Smooth muscle cell (in vitro differentiated cells): ENCODE measurements at regions not wholly inside any gene's neighbourhood (a gene's known extent, or its start where the extent isn't known, plus 50 kb on each side); places are given as distances from the start of the nearest gene placed in this dataset.
A peak's percentile ranks its signal among the peaks of the same experiment; 100 is the strongest.

Experiments
- DNase-seq: peaks from one replicate; lab custom pipeline; 2025; ENCODE audit not compliant: unreplicated experiment; lab: John Stamatoyannopoulos, UW
- H2AFZ ChIP-seq: fragments of 200-600 bp; sonication (generic); 2 replicates; pipeline ENCODE4 v1.6.0; 2016; ENCODE audit warnings: antibody characterized with exemption, low read depth, mild to moderate bottlenecking
- H3F3A ChIP-seq: fragments of 200-600 bp; sonication (generic); 2 replicates; pipeline ENCODE4 v1.6.0; 2017; ENCODE audit warnings: antibody characterized with exemption, low read depth
- H3K27ac ChIP-seq: fragments of 200-600 bp; sonication (generic); 2 replicates; pipeline ENCODE4 v1.5.1; 2016; ENCODE audit warnings: low read depth, mild to moderate bottlenecking
- H3K27me3 ChIP-seq: fragments of 200-600 bp; sonication (generic); 2 replicates; pipeline ENCODE4 v1.6.1; 2016; ENCODE audit warnings: low read depth, mild to moderate bottlenecking
- H3K36me3 ChIP-seq: fragments of 200-600 bp; sonication (generic); 2 replicates; pipeline ENCODE4 v1.5.1; 2016; ENCODE audit warnings: low read depth
- H3K4me1 ChIP-seq: fragments of 200-600 bp; sonication (generic); 2 replicates; pipeline ENCODE4 v1.5.1; 2016; ENCODE audit warnings: low read depth
- H3K4me2 ChIP-seq: fragments of 200-600 bp; sonication (generic); 2 replicates; pipeline ENCODE4 v1.6.0; 2016; ENCODE audit warnings: mild to moderate bottlenecking
- H3K4me3 ChIP-seq: fragments of 200-600 bp; sonication (generic); 2 replicates; pipeline ENCODE4 v1.5.1; 2016; ENCODE audit warnings: mild to moderate bottlenecking
- H3K79me2 ChIP-seq: fragments of 200-600 bp; sonication (generic); 2 replicates; pipeline ENCODE4 v1.6.0; 2016; ENCODE audit warnings: low read depth, mild to moderate bottlenecking
- H3K9ac ChIP-seq: fragments of 200-600 bp; sonication (generic); 2 replicates; pipeline ENCODE4 v1.6.0; 2016; ENCODE audit warnings: low read depth
- H3K9me3 ChIP-seq: fragments of 200-600 bp; sonication (generic); replicated peaks from 2 replicates; pipeline ENCODE4 v1.5.1; 2016; ENCODE audit warnings: low read depth
- H4K20me1 ChIP-seq: fragments of 200-600 bp; sonication (generic); 2 replicates; pipeline ENCODE4 v1.6.0; 2016; ENCODE audit warnings: low read depth
- WGBS: methylation state at CpG from one replicate; pipeline ENCODE4 v1.1.7; 2016; ENCODE audit warnings: low lambda C conversion rate; 5-methylcytosine and 5-hydroxymethylcytosine counted together
- TF ChIP-seq, protein P1 (sequence below): fragments of 200-600 bp; sonication (generic); IDR thresholded peaks from 2 replicates; pipeline ENCODE4 v1.5.1; 2017; ENCODE audit warnings: borderline replicate concordance, mild to moderate bottlenecking, antibody characterized with exemption; ENCODE audit not compliant: insufficient read depth, poor library complexity, severe bottlenecking

DNA sequence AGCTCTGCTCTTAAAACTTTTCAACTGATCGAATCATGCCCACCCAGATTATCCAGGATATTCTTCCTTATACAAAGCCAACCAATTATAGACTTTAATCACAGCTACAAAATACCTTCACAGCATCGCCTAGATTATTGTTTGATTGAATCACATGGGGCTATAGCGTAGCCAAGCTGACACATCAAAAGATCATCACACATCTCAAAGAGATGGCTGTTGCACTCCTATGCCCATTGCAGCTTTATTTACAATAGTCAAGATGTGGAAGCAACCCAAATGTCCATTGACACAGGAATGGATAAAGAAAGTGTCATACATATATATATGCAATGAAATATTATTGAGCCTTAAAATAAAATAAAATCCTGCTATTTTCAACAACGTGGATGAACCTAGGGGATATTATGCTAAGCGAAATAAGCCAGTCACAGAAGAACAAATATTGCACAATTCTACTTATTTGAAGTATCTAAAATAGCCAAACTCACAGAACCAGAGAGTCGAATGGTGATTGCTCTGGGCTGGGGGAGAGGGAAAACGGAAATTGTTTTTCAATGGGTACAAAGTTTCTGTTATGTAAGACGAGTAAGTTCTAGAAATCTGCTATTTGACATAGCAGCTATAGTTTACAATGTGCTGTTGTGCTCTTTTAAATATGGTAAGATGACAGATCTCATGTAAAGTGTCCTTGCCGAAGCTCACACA is 60.9 kb upstream of the ERCC4 start:
- 81% methylated on average over 9 of the region's 9 CpGs for WGBS
- no peak overlapping the region for H3K4me2 ChIP-seq
- H4K20me1 ChIP-seq, result no peaks in the 10 kb centered on the region
- H3K27me3 ChIP-seq, result no peaks in the 10 kb centered on the region
- H3K4me3 ChIP-seq, result no peak overlapping the region
- no peaks in the 10 kb centered on the region for H3F3A ChIP-seq
- no peaks in the 10 kb centered on the region for H3K9me3 ChIP-seq
- H3K79me2 ChIP-seq, result no peaks in the 10 kb centered on the region
- H3K27ac ChIP-seq, result no peak overlapping the region
- TF ChIP-seq, protein P1, sequence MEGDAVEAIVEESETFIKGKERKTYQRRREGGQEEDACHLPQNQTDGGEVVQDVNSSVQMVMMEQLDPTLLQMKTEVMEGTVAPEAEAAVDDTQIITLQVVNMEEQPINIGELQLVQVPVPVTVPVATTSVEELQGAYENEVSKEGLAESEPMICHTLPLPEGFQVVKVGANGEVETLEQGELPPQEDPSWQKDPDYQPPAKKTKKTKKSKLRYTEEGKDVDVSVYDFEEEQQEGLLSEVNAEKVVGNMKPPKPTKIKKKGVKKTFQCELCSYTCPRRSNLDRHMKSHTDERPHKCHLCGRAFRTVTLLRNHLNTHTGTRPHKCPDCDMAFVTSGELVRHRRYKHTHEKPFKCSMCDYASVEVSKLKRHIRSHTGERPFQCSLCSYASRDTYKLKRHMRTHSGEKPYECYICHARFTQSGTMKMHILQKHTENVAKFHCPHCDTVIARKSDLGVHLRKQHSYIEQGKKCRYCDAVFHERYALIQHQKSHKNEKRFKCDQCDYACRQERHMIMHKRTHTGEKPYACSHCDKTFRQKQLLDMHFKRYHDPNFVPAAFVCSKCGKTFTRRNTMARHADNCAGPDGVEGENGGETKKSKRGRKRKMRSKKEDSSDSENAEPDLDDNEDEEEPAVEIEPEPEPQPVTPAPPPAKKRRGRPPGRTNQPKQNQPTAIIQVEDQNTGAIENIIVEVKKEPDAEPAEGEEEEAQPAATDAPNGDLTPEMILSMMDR, result no peak
- peaks cover 5% of the 10 kb centered on the region for H3K4me1 ChIP-seq
- H2AFZ ChIP-seq, result no peak overlapping the region
- H3K9ac ChIP-seq, result no peak overlapping the region
- DNase-seq, result no peak
- no peaks in the 10 kb centered on the region for H3K36me3 ChIP-seq

DNA sequence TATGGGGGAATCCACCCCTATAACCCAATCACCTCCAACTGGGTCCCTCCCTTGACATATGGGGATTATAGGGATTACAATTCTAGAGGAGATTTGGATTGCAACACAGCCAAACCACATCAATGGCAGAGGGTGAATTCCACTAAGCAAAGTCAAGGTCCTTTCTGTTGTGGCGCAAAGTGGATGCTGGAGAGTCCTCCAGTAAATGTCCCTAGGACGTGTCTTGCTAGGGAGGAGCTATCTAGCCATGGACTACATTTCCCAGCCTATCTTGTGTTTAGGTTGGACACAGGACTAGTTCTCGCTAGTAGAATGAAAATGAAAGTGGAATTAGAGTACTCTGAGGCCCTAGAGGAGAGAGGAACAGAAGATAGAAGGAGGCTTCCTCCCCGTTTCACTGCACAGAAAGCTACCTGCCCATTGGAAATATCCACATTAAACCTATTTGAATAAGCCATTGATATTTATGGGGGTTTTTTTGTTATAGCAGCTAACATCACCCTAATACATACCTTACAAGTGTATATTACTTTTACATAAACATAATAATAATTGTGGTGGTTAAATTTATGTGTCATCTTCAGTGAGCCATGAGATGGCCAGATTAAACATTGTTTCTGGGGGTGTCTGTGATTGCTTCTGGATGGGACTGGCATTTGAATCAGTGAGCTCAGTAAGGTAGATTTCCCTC is 56.7 kb upstream of the ERCC4 start:
- TF ChIP-seq, protein P1, result no peak
- no peak overlapping the region for H3K4me3 ChIP-seq
- H3K36me3 ChIP-seq, result no peaks in the 10 kb centered on the region
- no peak overlapping the region for H3K27ac ChIP-seq
- H3K9ac ChIP-seq, result no peak overlapping the region
- H3F3A ChIP-seq, result no peaks in the 10 kb centered on the region
- no peaks in the 10 kb centered on the region for H3K79me2 ChIP-seq
- H3K9me3 ChIP-seq, result no peaks in the 10 kb centered on the region
- H3K4me2 ChIP-seq, result no peak overlapping the region
- H4K20me1 ChIP-seq, result no peaks in the 10 kb centered on the region
- H3K27me3 ChIP-seq, result peaks cover 4% of the 10 kb centered on the region
- H2AFZ ChIP-seq, result no peak overlapping the region
- DNase-seq, result no peak
- 78% methylated on average over 4 of the region's 4 CpGs for WGBS
- no peaks in the 10 kb centered on the region for H3K4me1 ChIP-seq

DNA sequence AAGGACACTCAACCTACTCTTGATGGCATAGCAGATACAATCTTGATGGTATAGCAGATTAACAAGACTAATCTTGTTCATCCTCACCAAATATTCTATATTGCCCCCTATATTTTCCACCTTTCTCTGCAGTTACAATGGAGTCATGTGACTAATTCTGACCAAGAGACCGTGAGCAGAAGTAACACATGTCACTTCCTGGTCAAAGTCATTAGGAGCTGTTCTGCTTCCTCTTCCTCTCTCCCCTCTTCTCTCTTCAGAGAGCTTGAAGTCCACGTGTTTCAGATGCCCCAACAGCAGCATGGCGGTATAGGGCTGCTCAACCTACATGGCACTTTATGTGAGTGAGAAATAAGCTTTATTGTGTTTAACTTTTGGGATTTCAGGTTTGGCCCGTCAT is 55.3 kb upstream of the ERCC4 start:
- H3K9ac ChIP-seq, result no peak overlapping the region
- H3K79me2 ChIP-seq, result no peaks in the 10 kb centered on the region
- WGBS, result 83% methylated on average over 4 of the region's 4 CpGs
- H3K27ac ChIP-seq, result no peak overlapping the region
- TF ChIP-seq, protein P1, result no peak
- no peak for DNase-seq
- H2AFZ ChIP-seq, result no peak overlapping the region
- H3K36me3 ChIP-seq, result no peaks in the 10 kb centered on the region
- no peaks in the 10 kb centered on the region for H4K20me1 ChIP-seq
- H3F3A ChIP-seq, result no peaks in the 10 kb centered on the region
- H3K9me3 ChIP-seq, result no peaks in the 10 kb centered on the region
- no peak overlapping the region for H3K4me2 ChIP-seq
- no peaks in the 10 kb centered on the region for H3K4me1 ChIP-seq
- H3K4me3 ChIP-seq, result no peak overlapping the region
- peaks cover 4% of the 10 kb centered on the region for H3K27me3 ChIP-seq

DNA sequence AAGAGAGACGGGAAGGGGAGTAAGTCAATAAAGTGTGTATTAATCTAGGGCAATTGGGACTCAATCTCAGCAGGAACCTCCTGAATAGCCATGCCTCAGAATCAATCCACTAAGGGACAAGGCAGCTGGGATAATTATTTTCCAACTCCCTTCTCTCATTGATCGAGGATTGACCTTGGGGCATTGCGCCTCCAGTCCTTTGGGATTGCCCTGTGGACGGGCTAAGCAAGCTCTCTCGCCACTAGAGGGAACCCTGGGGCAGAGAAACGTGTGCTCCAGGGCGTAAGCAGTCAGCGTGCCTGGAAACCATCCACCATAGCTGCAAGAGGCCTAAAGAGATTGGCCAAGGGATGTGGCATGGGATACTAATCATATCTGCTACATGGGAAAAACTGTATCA is 53.9 kb upstream of the ERCC4 start:
- Histone ChIP-seq H4K20me1 (no peaks in the 10 kb centered on the region), H3K4me3 (no peak overlapping the region), H3K4me1 (no peaks in the 10 kb centered on the region), H3K79me2 (no peaks in the 10 kb centered on the region), H3F3A (no peaks in the 10 kb centered on the region), H3K4me2 (no peak overlapping the region), H3K27ac (no peak overlapping the region), H3K9me3 (no peaks in the 10 kb centered on the region), H3K9ac (no peak overlapping the region), H3K27me3 (peaks cover 4% of the 10 kb centered on the region), H3K36me3 (no peaks in the 10 kb centered on the region), H2AFZ (no peak overlapping the region)
- TF ChIP-seq, protein P1, result peak; percentile 51
- DNase-seq, result no peak
- 40% methylated on average over 8 of the region's 8 CpGs for WGBS
